Sigmoid colon (tissue), 6 donors: ENCODE measurements at regions not wholly inside any gene's neighbourhood (a gene's known extent, or its start where the extent isn't known, plus 50 kb on each side); places are given as distances from the start of the nearest gene placed in this dataset.
A peak's percentile ranks its signal among the peaks of the same experiment; 100 is the strongest.

Experiments
- DNase-seq: peaks from one replicate; pipeline ENCODE4 v3.0.0-alpha.2; 2019
- H3K27ac ChIP-seq, 4 donors: fragments of 200-600 bp; sonication (generic); one replicate each; pipeline ENCODE4 v1.5.1; 2016 to 2019; ENCODE audit warnings: mild to moderate bottlenecking in 1 of 4
- H3K27me3 ChIP-seq, 3 donors: fragments of 200-600 bp; sonication (generic); one replicate each; pipeline ENCODE4 v1.5.1; 2019; ENCODE audit warnings: mild to moderate bottlenecking in 1 of 3
- H3K36me3 ChIP-seq, 4 donors: fragments of 200-600 bp; sonication (generic); one replicate each; pipeline ENCODE4 v1.5.1; 2016 to 2019
- H3K4me1 ChIP-seq, 4 donors: fragments of 200-600 bp; sonication (generic); one replicate each; pipeline ENCODE4 v1.5.1; 2017 to 2019
- H3K4me3 ChIP-seq, 4 donors: fragments of 200-600 bp; sonication (generic); one replicate each; pipeline ENCODE4 v1.5.1; 2017 to 2019; ENCODE audit warnings: mild to moderate bottlenecking in 2 of 4, moderate library complexity in 1 of 4
- H3K9me3 ChIP-seq, 4 donors: fragments of 200-600 bp in 3 of 4; sonication (generic) in 3 of 4; one replicate each; pipeline versions ENCODE4 v1.5.1 to v1.6.1; 2013 to 2019
- CTCF ChIP-seq, 4 experiments: fragments of 450-650 bp in 3 of 4; fragments of 200-600 bp in 1 of 4; IDR thresholded peaks; one replicate each; pipeline ENCODE4 v1.5.1; 2016 to 2019; ENCODE audit warnings: antibody characterized with exemption in 4 of 4, mild to moderate bottlenecking in 3 of 4, moderate library complexity in 2 of 4
- EP300 ChIP-seq, 4 donors: sonication (generic); formaldehyde crosslinking; IDR thresholded peaks; one replicate each; pipeline ENCODE4 v1.6.1; 2017; ENCODE audit warnings: antibody characterized with exemption in 4 of 4
- POLR2A ChIP-seq, 2 donors: fragments of 450-650 bp; IDR thresholded peaks; one replicate each; pipeline ENCODE4 v1.6.1; 2016; ENCODE audit warnings: antibody characterized with exemption in 2 of 2, mild to moderate bottlenecking in 2 of 2, moderate library complexity in 2 of 2
- POLR2AphosphoS5 ChIP-seq, 4 donors: sonication (generic); formaldehyde crosslinking; IDR thresholded peaks; one replicate each; pipeline ENCODE4 v1.6.1; 2017; ENCODE audit warnings: antibody characterized with exemption in 4 of 4
- WGBS, 2 donors: extraction: QIAGEN DNeasy Blood & Tissue Kit; methylation state at CpG; one replicate each; pipeline ENCODE4 v1.1.7; 2013; 5-methylcytosine and 5-hydroxymethylcytosine counted together
- intact Hi-C: fragments of 100-400 bp; cut with DNase I; formaldehyde crosslinking; loops from one replicate; pipeline ENCODE4 v1.15.1; 2023
- donor health status: healthy with polysubstance abuse.
- donor health status: healthy.

DNA sequence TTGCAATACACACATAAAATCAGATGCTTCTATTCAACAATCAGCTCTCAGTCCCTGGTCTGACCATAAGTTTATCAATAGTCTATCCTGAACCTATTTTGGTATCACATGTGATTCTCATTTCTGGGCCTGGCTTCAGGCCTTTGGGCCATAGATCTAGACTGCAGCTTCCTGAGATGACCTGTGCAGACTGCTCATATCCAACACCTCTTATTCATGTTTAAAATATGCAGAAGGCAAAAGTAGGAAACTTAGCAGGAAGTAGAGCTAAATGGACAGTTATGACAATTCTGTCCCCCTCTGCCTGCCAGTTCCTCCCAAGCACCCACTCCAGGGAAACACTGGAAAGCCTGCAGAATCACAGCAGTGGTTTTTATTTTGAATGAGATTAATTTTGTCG lies 53.3 kb downstream of the C7orf25 start:
- no peak for TF ChIP-seq EP300 (IDR thresholded peaks at IDR 0.05)
- TF ChIP-seq CTCF (IDR thresholded peaks at IDR 0.05) = no peak
- TF ChIP-seq POLR2AphosphoS5 (IDR thresholded peaks at IDR 0.05) = no peak
- no peak for TF ChIP-seq POLR2A (IDR thresholded peaks at IDR 0.05)
- H3K36me3 ChIP-seq = no peaks in the 10 kb centered on the region
- 91 to 92% methylated on average over 1 of the region's 1 CpG for WGBS, 2 donors
- H3K4me3 ChIP-seq = no peak overlapping the region
- intact Hi-C loops = no loop called here
- no peaks in the 10 kb centered on the region for H3K27me3 ChIP-seq
- H3K27ac ChIP-seq = no peak overlapping the region
- no peaks in the 10 kb centered on the region for H3K9me3 ChIP-seq
- peaks cover 0 to 5% (median 2%) of the 10 kb centered on the region in 4 donors for H3K4me1 ChIP-seq
- no peak for DNase-seq

- TF ChIP-seq CTCF (IDR thresholded peaks at IDR 0.05) (no peak), POLR2A (IDR thresholded peaks at IDR 0.05) (no peak)
- intact Hi-C loops = no loop called here
- no peak for DNase-seq
- peak overlapping the region; percentile 21 to 46 (median 41) for H3K4me3 ChIP-seq
- H3K4me1 ChIP-seq = peaks cover 0 to 14% (median 8%) of the 10 kb centered on the region in 4 donors
- no peaks in the 10 kb centered on the region for H3K36me3 ChIP-seq
- H3K27me3 ChIP-seq = no peaks in the 10 kb centered on the region
- 24 to 28% methylated on average over 19 of the region's 19 CpGs for WGBS, 2 donors
- peak overlapping the region in 1 of 4 donors; percentile 28 for H3K27ac ChIP-seq
- no peaks in the 10 kb centered on the region for H3K9me3 ChIP-seq
These were observed 55.3 kb downstream of the C7orf25 start for GRCh38 chr7:42856605-42856987.

- H3K4me3 ChIP-seq = no peak overlapping the region
- no peaks in the 10 kb centered on the region for H3K36me3 ChIP-seq
- no peaks in the 10 kb centered on the region for H3K27me3 ChIP-seq
- 88 to 93% methylated on average over 11 of the region's 11 CpGs for WGBS, 2 donors
- TF ChIP-seq POLR2AphosphoS5 (IDR thresholded peaks at IDR 0.05) (no peak), EP300 (IDR thresholded peaks at IDR 0.05) (no peak), POLR2A (IDR thresholded peaks at IDR 0.05) (no peak), CTCF (IDR thresholded peaks at IDR 0.05) (no peak)
- H3K4me1 ChIP-seq = peaks cover 0 to 14% (median 8%) of the 10 kb centered on the region in 4 donors
- H3K27ac ChIP-seq = no peak overlapping the region
- intact Hi-C loops = no loop called here
- DNase-seq = no peak
- H3K9me3 ChIP-seq = no peaks in the 10 kb centered on the region
These were observed 57.2 kb downstream of the C7orf25 start for GRCh38 chr7:42854571-42855118.

GRCh38 chr7:42852531-42852930 lies 59.3 kb downstream of the C7orf25 start:
- H3K9me3 ChIP-seq = no peaks in the 10 kb centered on the region
- no peaks in the 10 kb centered on the region for H3K27me3 ChIP-seq
- peaks cover 0 to 14% (median 8%) of the 10 kb centered on the region in 4 donors for H3K4me1 ChIP-seq
- no peak overlapping the region for H3K4me3 ChIP-seq
- intact Hi-C loops = no loop called here
- no peaks in the 10 kb centered on the region for H3K36me3 ChIP-seq
- no peak for TF ChIP-seq CTCF (IDR thresholded peaks at IDR 0.05)
- no peak for TF ChIP-seq EP300 (IDR thresholded peaks at IDR 0.05)
- TF ChIP-seq POLR2AphosphoS5 (IDR thresholded peaks at IDR 0.05) = no peak
- no peak for TF ChIP-seq POLR2A (IDR thresholded peaks at IDR 0.05)
- 46 to 49% methylated on average over 4 of the region's 4 CpGs for WGBS, 2 donors
- H3K27ac ChIP-seq = no peak overlapping the region
- no peak for DNase-seq

DNA sequence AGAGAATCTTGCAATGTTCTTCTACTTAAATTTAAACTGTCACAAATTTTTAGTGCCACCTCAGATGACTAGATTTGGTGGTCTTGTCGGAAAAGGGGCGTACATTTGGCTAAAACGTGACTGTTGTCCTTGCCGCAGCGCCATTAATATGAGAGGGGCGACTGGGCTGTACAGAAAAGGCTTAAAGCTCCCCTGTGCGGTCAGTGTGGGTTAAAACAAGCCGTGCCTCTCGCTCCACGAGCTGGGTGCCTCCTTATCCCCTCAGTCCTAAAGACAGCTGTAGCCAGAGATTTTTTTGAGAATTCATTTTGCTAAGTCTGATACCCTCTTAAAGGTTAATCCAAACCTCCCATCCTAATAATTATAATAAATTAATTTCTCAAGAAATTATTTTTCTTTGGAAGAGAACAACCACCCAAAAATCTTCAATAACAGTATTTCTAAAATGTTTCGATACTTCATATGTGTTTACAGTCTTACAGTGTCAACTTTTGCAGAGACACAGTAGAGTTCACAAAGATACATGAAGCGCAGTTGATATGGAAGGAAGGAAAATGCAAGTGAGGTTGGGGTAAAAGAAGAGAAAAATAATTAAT lies 68.6 kb downstream of the C7orf25 start:
- no peaks in the 10 kb centered on the region for H3K36me3 ChIP-seq
- intact Hi-C loops = no loop called here
- no peaks in the 10 kb centered on the region for H3K4me1 ChIP-seq
- no peaks in the 10 kb centered on the region for H3K27me3 ChIP-seq
- no peaks in the 10 kb centered on the region for H3K9me3 ChIP-seq
- peak overlapping the region in 2 of 4 donors; percentile 8 to 29 for H3K4me3 ChIP-seq
- WGBS, 2 donors = 28 to 32% methylated on average over 12 of the region's 12 CpGs
- TF ChIP-seq POLR2AphosphoS5 (IDR thresholded peaks at IDR 0.05) (no peak), CTCF (IDR thresholded peaks at IDR 0.05) (peak; percentile 27 to 59 (median 50))
- peak; percentile 69 for DNase-seq
- H3K27ac ChIP-seq = no peak overlapping the region
